Keratinocyte (primary cell): ENCODE measurements at regions not wholly inside any gene's neighbourhood (a gene's known extent, or its start where the extent isn't known, plus 50 kb on each side); places are given as distances from the start of the nearest gene placed in this dataset.

Experiments
- CTCF ChIP-seq, 3 experiments: IDR thresholded peaks in 1 of 3; conservative IDR thresholded peaks in 1 of 3; optimal IDR thresholded peaks in 1 of 3; 2 replicates in 2 of 3; 3 replicates in 1 of 3; pipeline versions ENCODE3 to v1.5.1; 2011; ENCODE audit warnings: low read length in 3 of 3, mild to moderate bottlenecking in 3 of 3, moderate library complexity in 2 of 3, control low read depth in 1 of 3, inconsistent platforms in 1 of 3; ENCODE audit not compliant: insufficient read depth in 2 of 3; ENCODE audit errors: extremely low read depth in 1 of 3
- EZH2 ChIP-seq: IDR thresholded peaks from one replicate; pipeline ENCODE4 v1.6.1; 2012; ENCODE audit warnings: inconsistent platforms, mild to moderate bottlenecking, low read length, moderate library complexity

DNA sequence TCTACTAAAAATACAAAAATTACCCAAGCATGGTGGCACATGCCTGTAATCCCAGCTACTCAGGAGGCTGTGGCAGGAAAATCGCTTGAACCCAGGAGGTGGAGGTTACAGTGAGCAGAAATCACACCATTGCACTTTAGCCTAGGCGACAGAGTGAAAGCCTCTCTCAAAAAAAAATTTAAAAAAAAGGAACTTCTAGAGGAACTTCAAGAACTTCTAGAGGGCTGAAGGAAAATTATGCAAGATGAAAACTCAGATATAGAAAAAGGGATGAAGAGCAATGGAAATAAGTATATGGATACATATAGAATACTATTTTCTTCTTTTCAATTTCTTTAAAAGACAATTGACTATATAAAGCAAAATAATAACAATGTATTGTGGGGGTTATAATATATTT is 51.2 kb upstream of the PRR5 start:
- no peak for TF ChIP-seq CTCF (optimal IDR thresholded peaks at IDR 0.05 in 1 of 3, IDR thresholded peaks at IDR 0.05 in 1 of 3, conservative IDR thresholded peaks at IDR 0.05 in 1 of 3; ENCODE audit: extremely low read depth in 1 of 3, insufficient read depth in 2 of 3, low read length in 3 of 3)
- no peak for TF ChIP-seq EZH2
